ENCODE measurements at regions not wholly inside any gene's neighbourhood (a gene's known extent, or its start where the extent isn't known, plus 50 kb on each side); places are given as distances from the start of the nearest gene placed in this dataset.

DNA sequence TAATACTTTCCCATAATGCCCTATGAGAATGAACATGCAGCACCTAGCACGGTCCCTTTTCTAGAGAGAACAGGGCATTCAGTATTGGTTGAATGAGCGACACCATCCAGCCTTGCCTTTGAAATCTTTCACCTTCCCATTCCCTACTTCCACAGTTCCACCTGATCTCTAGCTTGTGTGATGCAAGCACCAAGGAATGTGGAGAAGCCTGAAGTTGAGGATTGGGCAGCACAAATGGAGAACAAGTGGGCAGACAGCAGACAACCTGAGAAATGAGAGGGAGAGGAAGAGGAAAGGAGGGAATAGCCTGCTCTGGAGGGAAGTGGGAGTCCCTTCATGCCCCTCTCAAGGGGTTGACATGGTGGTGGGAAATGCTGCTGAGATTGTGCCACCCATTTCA, 365.1 kb upstream of the CXorf51A start:
- H3K4me3 Mint-ChIP-seq, result no peak overlapping the region
- no peaks in the 10 kb centered on the region for H3K36me3 Mint-ChIP-seq (ENCODE audit: low read depth)
- no peaks in the 10 kb centered on the region for H4K20me1 ChIP-seq (replicated peaks; ENCODE audit: insufficient read depth)
- no peaks in the 10 kb centered on the region for H3K79me2 ChIP-seq (replicated peaks; ENCODE audit: insufficient read depth)
- DNase-seq (ENCODE audit: low spot score) (no peak), ATAC-seq (no peak)
- H3K4me1 Mint-ChIP-seq, result no peaks in the 10 kb centered on the region
- H3K36me3 ChIP-seq (ENCODE audit: insufficient read depth), result no peaks in the 10 kb centered on the region
- no peak overlapping the region for H3K27ac Mint-ChIP-seq
- H2AFZ ChIP-seq, result no peak overlapping the region
- H3K4me1 ChIP-seq (ENCODE audit: insufficient read depth), result no peaks in the 10 kb centered on the region
- H3K9me2 ChIP-seq (ENCODE audit: insufficient read depth), result no peaks in the 10 kb centered on the region
- H3K27ac ChIP-seq (ENCODE audit: low read depth), result no peak overlapping the region
- H3K4me3 ChIP-seq, result no peak overlapping the region
- H3K27me3 Mint-ChIP-seq (ENCODE audit: insufficient read depth, low read depth, poor library complexity), result peaks cover 2% of the 10 kb centered on the region
- no peak overlapping the region for H3K4me2 ChIP-seq
- H3F3A ChIP-seq (replicated peaks; ENCODE audit: low read depth), result no peaks in the 10 kb centered on the region
- no peaks in the 10 kb centered on the region for H3K9me3 Mint-ChIP-seq
- H3K27me3 ChIP-seq (ENCODE audit: insufficient read depth), result no peaks in the 10 kb centered on the region
- TF ChIP-seq, protein P1, sequence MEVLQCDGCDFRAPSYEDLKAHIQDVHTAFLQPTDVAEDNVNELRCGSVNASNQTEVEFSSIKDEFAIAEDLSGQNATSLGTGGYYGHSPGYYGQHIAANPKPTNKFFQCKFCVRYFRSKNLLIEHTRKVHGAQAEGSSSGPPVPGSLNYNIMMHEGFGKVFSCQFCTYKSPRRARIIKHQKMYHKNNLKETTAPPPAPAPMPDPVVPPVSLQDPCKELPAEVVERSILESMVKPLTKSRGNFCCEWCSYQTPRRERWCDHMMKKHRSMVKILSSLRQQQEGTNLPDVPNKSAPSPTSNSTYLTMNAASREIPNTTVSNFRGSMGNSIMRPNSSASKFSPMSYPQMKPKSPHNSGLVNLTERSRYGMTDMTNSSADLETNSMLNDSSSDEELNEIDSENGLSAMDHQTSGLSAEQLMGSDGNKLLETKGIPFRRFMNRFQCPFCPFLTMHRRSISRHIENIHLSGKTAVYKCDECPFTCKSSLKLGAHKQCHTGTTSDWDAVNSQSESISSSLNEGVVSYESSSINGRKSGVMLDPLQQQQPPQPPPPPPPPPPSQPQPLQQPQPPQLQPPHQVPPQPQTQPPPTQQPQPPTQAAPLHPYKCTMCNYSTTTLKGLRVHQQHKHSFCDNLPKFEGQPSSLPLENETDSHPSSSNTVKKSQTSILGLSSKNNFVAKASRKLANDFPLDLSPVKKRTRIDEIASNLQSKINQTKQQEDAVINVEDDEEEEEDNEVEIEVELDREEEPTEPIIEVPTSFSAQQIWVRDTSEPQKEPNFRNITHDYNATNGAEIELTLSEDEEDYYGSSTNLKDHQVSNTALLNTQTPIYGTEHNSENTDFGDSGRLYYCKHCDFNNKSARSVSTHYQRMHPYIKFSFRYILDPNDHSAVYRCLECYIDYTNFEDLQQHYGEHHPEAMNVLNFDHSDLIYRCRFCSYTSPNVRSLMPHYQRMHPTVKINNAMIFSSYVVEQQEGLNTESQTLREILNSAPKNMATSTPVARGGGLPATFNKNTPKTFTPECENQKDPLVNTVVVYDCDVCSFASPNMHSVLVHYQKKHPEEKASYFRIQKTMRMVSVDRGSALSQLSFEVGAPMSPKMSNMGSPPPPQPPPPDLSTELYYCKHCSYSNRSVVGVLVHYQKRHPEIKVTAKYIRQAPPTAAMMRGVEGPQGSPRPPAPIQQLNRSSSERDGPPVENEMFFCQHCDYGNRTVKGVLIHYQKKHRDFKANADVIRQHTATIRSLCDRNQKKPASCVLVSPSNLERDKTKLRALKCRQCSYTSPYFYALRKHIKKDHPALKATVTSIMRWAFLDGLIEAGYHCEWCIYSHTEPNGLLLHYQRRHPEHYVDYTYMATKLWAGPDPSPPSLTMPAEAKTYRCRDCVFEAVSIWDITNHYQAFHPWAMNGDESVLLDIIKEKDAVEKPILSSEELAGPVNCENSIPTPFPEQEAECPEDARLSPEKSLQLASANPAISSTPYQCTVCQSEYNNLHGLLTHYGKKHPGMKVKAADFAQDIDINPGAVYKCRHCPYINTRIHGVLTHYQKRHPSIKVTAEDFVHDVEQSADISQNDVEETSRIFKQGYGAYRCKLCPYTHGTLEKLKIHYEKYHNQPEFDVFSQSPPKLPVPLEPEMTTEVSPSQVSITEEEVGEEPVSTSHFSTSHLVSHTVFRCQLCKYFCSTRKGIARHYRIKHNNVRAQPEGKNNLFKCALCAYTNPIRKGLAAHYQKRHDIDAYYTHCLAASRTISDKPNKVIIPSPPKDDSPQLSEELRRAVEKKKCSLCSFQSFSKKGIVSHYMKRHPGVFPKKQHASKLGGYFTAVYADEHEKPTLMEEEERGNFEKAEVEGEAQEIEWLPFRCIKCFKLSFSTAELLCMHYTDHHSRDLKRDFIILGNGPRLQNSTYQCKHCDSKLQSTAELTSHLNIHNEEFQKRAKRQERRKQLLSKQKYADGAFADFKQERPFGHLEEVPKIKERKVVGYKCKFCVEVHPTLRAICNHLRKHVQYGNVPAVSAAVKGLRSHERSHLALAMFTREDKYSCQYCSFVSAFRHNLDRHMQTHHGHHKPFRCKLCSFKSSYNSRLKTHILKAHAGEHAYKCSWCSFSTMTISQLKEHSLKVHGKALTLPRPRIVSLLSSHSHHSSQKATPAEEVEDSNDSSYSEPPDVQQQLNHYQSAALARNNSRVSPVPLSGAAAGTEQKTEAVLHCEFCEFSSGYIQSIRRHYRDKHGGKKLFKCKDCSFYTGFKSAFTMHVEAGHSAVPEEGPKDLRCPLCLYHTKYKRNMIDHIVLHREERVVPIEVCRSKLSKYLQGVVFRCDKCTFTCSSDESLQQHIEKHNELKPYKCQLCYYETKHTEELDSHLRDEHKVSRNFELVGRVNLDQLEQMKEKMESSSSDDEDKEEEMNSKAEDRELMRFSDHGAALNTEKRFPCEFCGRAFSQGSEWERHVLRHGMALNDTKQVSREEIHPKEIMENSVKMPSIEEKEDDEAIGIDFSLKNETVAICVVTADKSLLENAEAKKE (CRISPR knock-in tag; IDR thresholded peaks at IDR 0.05), result no peak
- no peak for TF ChIP-seq EZH2phosphoT487 (IDR thresholded peaks at IDR 0.05; ENCODE audit: unreplicated experiment)
- TF ChIP-seq ZNF114 (CRISPR knock-in tag; IDR thresholded peaks at IDR 0.05), result no peak
- TF ChIP-seq CREB1 (CRISPR knock-in tag; IDR thresholded peaks at IDR 0.05; ENCODE audit: low read depth), result no peak
- TF ChIP-seq POLR2AphosphoS5 (IDR thresholded peaks at IDR 0.05; ENCODE audit: low read depth), result no peak

DNA sequence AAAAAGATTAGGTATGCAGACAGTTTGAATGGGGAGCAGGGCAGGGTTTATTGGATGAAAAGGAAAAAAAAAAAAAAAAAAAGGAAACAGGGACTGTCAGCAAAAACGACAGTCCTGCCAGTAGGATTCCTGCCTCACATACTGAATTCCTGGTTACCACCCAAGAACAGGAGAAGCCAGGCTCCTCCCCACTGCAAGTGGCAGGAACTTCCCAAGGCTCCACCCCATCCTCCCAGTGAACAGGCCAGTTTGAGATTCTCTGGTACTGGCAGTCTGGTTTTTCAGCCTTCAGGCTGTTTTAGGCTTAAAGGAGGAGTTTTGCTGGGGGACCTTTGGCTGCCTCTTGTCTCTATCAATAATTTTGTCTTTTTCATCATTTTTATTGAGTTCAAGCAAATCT, 360.0 kb upstream of the CXorf51A start:
- Histone ChIP-seq H3K36me3 (ENCODE audit: insufficient read depth) (no peaks in the 10 kb centered on the region), H3K4me2 (no peak overlapping the region), H3K27me3 (ENCODE audit: insufficient read depth) (no peaks in the 10 kb centered on the region), H3K79me2 (replicated peaks; ENCODE audit: insufficient read depth) (no peaks in the 10 kb centered on the region), H3K4me3 (no peak overlapping the region), H3K4me1 (ENCODE audit: insufficient read depth) (no peaks in the 10 kb centered on the region; the same call in 1 of the 2 replicates), H3K27ac (ENCODE audit: low read depth) (no peak overlapping the region), H2AFZ (no peak overlapping the region), H3K9me2 (ENCODE audit: insufficient read depth) (no peaks in the 10 kb centered on the region), H4K20me1 (replicated peaks; ENCODE audit: insufficient read depth) (no peaks in the 10 kb centered on the region), H3F3A (replicated peaks; ENCODE audit: low read depth) (no peaks in the 10 kb centered on the region)
- ATAC-seq (peak; percentile 58; the same call in 1 of the 3 replicates), DNase-seq (ENCODE audit: low spot score) (peak; percentile 47)
- no peak overlapping the region for H3K4me3 Mint-ChIP-seq
- peaks cover 7% of the 10 kb centered on the region for H3K4me1 Mint-ChIP-seq
- H3K27ac Mint-ChIP-seq, result no peak overlapping the region
- H3K27me3 Mint-ChIP-seq (ENCODE audit: insufficient read depth, low read depth, poor library complexity), result peaks cover 1% of the 10 kb centered on the region
- peaks cover 5% of the 10 kb centered on the region; the same call in 1 of the 3 replicates for H3K9me3 Mint-ChIP-seq
- no peaks in the 10 kb centered on the region; the same call in 2 of the 3 replicates for H3K36me3 Mint-ChIP-seq (ENCODE audit: low read depth)
- TF ChIP-seq STAT1 (IDR thresholded peaks at IDR 0.05; ENCODE audit: unreplicated experiment) (no peak), ZNF331 (CRISPR knock-in tag; IDR thresholded peaks at IDR 0.05; ENCODE audit: low read depth) (no peak), ZNF114 (CRISPR knock-in tag; IDR thresholded peaks at IDR 0.05) (no peak), EZH2phosphoT487 (IDR thresholded peaks at IDR 0.05; ENCODE audit: unreplicated experiment) (no peak), EZH2 (IDR thresholded peaks at IDR 0.05; ENCODE audit: low read depth, unreplicated experiment) (no peak), POLR2AphosphoS5 (IDR thresholded peaks at IDR 0.05; ENCODE audit: low read depth) (no peak)
- TF ChIP-seq, protein P2, sequence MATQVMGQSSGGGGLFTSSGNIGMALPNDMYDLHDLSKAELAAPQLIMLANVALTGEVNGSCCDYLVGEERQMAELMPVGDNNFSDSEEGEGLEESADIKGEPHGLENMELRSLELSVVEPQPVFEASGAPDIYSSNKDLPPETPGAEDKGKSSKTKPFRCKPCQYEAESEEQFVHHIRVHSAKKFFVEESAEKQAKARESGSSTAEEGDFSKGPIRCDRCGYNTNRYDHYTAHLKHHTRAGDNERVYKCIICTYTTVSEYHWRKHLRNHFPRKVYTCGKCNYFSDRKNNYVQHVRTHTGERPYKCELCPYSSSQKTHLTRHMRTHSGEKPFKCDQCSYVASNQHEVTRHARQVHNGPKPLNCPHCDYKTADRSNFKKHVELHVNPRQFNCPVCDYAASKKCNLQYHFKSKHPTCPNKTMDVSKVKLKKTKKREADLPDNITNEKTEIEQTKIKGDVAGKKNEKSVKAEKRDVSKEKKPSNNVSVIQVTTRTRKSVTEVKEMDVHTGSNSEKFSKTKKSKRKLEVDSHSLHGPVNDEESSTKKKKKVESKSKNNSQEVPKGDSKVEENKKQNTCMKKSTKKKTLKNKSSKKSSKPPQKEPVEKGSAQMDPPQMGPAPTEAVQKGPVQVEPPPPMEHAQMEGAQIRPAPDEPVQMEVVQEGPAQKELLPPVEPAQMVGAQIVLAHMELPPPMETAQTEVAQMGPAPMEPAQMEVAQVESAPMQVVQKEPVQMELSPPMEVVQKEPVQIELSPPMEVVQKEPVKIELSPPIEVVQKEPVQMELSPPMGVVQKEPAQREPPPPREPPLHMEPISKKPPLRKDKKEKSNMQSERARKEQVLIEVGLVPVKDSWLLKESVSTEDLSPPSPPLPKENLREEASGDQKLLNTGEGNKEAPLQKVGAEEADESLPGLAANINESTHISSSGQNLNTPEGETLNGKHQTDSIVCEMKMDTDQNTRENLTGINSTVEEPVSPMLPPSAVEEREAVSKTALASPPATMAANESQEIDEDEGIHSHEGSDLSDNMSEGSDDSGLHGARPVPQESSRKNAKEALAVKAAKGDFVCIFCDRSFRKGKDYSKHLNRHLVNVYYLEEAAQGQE (IDR thresholded peaks at IDR 0.05; ENCODE audit: unreplicated experiment), result no peak
- TF ChIP-seq, protein P3, sequence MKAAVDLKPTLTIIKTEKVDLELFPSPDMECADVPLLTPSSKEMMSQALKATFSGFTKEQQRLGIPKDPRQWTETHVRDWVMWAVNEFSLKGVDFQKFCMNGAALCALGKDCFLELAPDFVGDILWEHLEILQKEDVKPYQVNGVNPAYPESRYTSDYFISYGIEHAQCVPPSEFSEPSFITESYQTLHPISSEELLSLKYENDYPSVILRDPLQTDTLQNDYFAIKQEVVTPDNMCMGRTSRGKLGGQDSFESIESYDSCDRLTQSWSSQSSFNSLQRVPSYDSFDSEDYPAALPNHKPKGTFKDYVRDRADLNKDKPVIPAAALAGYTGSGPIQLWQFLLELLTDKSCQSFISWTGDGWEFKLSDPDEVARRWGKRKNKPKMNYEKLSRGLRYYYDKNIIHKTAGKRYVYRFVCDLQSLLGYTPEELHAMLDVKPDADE (IDR thresholded peaks at IDR 0.05), result no peak
